ENCODE measurements at regions not wholly inside any gene's neighbourhood (a gene's known extent, or its start where the extent isn't known, plus 50 kb on each side); places are given as distances from the start of the nearest gene placed in this dataset.

DNA sequence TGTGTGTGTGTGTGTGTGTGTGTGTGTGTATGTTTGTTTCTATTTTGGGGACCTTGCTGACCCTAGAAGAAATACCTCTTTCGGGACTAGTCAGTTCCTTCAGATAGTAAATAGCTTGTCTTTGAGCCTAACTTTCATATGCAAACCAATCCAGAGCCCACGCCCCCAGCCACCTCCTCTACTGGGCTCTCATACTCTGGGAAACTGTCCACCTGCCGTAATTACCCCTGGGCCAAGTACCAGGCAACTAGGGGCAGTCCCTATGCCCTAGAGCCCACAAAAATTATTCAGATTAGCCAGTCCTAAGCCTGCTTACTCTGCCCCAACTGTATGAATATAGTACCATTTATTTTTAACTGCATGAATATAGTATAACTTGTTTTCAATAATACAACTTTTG lies 970.4 kb downstream of the EPHA4 start:
- TF ChIP-seq, protein P1, sequence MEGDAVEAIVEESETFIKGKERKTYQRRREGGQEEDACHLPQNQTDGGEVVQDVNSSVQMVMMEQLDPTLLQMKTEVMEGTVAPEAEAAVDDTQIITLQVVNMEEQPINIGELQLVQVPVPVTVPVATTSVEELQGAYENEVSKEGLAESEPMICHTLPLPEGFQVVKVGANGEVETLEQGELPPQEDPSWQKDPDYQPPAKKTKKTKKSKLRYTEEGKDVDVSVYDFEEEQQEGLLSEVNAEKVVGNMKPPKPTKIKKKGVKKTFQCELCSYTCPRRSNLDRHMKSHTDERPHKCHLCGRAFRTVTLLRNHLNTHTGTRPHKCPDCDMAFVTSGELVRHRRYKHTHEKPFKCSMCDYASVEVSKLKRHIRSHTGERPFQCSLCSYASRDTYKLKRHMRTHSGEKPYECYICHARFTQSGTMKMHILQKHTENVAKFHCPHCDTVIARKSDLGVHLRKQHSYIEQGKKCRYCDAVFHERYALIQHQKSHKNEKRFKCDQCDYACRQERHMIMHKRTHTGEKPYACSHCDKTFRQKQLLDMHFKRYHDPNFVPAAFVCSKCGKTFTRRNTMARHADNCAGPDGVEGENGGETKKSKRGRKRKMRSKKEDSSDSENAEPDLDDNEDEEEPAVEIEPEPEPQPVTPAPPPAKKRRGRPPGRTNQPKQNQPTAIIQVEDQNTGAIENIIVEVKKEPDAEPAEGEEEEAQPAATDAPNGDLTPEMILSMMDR (IDR thresholded peaks at IDR 0.05 in 4 of 5, conservative IDR thresholded peaks at IDR 0.05 in 1 of 5) = no peak
- TF ChIP-seq POLR2A (IDR thresholded peaks at IDR 0.05) = no peak

All from gastrocnemius medialis (tissue), 4 donors.